ENCODE measurements at regions not wholly inside any gene's neighbourhood (a gene's known extent, or its start where the extent isn't known, plus 50 kb on each side); places are given as distances from the start of the nearest gene placed in this dataset.
"Not testable (repeated sequence)": the region's sequence is repeated elsewhere in the genome, so short reads cannot be mapped to it uniquely, and the experiment has no call there.

GRCh38 chr16:75928295-75928694, 202.0 kb upstream of the CPHXL start:
- no peak for DNase-seq

GRCh38 chr16:75929046-75929445, 202.8 kb upstream of the CPHXL start:
- DNase-seq, result no peak

- DNase-seq, result no peak
Observed at GRCh38 chr16:75931043-75931442, 204.8 kb upstream of the CPHXL start.

- DNase-seq, result no peak
Observed at GRCh38 chr16:75931970-75932369, 205.7 kb upstream of the CPHXL start.

GRCh38 chr16:75938818-75939217, 212.5 kb upstream of the CPHXL start:
- DNase-seq, result no peak

- no peak for DNase-seq
Observed at GRCh38 chr16:75942351-75942750, 216.1 kb upstream of the CPHXL start.

GRCh38 chr16:75942936-75943335, 216.6 kb upstream of the CPHXL start:
- no peak for DNase-seq

- DNase-seq, result no peak
Observed at GRCh38 chr16:75943705-75944514, 217.6 kb upstream of the CPHXL start.

GRCh38 chr16:75945916-75946457, 219.7 kb upstream of the CPHXL start:
- DNase-seq, result no peak

GRCh38 chr16:75947626-75948239, 221.4 kb upstream of the CPHXL start:
- no peak for DNase-seq

GRCh38 chr16:75948441-75948840, 222.2 kb upstream of the CPHXL start:
- DNase-seq, result no peak

GRCh38 chr16:75948886-75949285, 222.6 kb upstream of the CPHXL start:
- no peak for DNase-seq

- DNase-seq, result no peak
Observed at GRCh38 chr16:75952124-75952523, 225.8 kb upstream of the CPHXL start.

GRCh38 chr16:75957870-75958269, 231.6 kb upstream of the CPHXL start:
- no peak for DNase-seq

GRCh38 chr16:75965504-75966374, 239.4 kb upstream of the CPHXL start:
- no peak for DNase-seq

GRCh38 chr16:75969120-75969519, 242.8 kb upstream of the CPHXL start:
- not testable (repeated sequence) for DNase-seq

- DNase-seq, result no peak
Observed at GRCh38 chr16:75971334-75971733, 245.0 kb upstream of the CPHXL start.

- DNase-seq, result no peak
Observed at GRCh38 chr16:75983296-75983695, 257.0 kb upstream of the CPHXL start.

GRCh38 chr16:75983741-75984381, 257.6 kb upstream of the CPHXL start:
- no peak for DNase-seq

GRCh38 chr16:75987323-75987722, 261.0 kb upstream of the CPHXL start:
- DNase-seq, result no peak

GRCh38 chr16:75996491-75996890, 270.2 kb upstream of the CPHXL start:
- DNase-seq, result no peak

- no peak for DNase-seq
Observed at GRCh38 chr16:75997606-75998005, 271.3 kb upstream of the CPHXL start.

GRCh38 chr16:76007645-76008044, 269.6 kb upstream of the CNTNAP4 start:
- DNase-seq, result no peak

Data from NCI-H1105 (cell line).